Erythroblast (primary cell): ENCODE measurements at regions not wholly inside any gene's neighbourhood (a gene's known extent, or its start where the extent isn't known, plus 50 kb on each side); places are given as distances from the start of the nearest gene placed in this dataset.

ENCODE experiments used
- GATA1 ChIP-seq: IDR thresholded peaks from 2 replicates; pipeline ENCODE4 v1.6.1; 2011; ENCODE audit warnings: low read depth, mild to moderate bottlenecking, control low read depth, low read length, moderate library complexity
- POLR2A ChIP-seq: IDR thresholded peaks from 2 replicates; pipeline ENCODE4 v1.6.1; 2011; ENCODE audit warnings: mild to moderate bottlenecking, low read length

DNA sequence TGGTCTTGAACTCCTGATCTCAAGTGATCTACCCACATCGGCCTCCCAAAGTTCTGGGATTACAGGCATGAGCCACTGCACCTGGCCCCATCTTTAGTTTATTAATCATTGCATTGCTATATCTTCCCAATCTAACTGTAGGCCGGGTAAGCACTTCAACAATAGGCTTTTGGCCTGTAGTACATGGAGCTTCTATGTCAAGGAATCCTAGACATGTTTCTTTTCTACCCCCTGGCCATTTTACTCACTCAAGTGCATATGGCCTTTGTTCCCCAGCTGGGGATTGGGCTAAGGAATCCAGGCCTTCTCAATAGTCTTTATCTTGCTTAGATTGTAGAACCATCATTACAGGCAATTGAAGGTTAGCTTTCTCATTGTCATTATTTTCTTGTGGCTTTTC is 122.3 kb upstream of the MBNL1 start:
- TF ChIP-seq POLR2A (no peak), GATA1 (no peak)
